ENCODE measurements at regions not wholly inside any gene's neighbourhood (a gene's known extent, or its start where the extent isn't known, plus 50 kb on each side); places are given as distances from the start of the nearest gene placed in this dataset.
"Not testable (repeated sequence)": the region's sequence is repeated elsewhere in the genome, so short reads cannot be mapped to it uniquely, and the experiment has no call there.

- H3F3A ChIP-seq (ENCODE audit: insufficient read depth, low read length, poor library complexity, severe bottlenecking); H3K79me2 ChIP-seq (replicated peaks; ENCODE audit: insufficient read depth, low read length); H3K4me2 ChIP-seq (ENCODE audit: low read length); H3K9me2 ChIP-seq (ENCODE audit: insufficient read depth, low read length); H3K9me3 ChIP-seq (ENCODE audit: low read length); H3K36me3 ChIP-seq (ENCODE audit: insufficient read depth, low read length); H3K9ac ChIP-seq (ENCODE audit: low read length); H4K20me1 ChIP-seq (ENCODE audit: insufficient read depth); H3K27me3 ChIP-seq (ENCODE audit: insufficient read depth, low read depth, low read length); H3K27ac ChIP-seq (ENCODE audit: low read length); H2AFZ ChIP-seq (ENCODE audit: low read depth, low read length); H3K4me3 ChIP-seq (ENCODE audit: low read length): not testable (repeated sequence)
Measured at GRCh38 chr1:178043940-178044339, 50.0 kb upstream of the RASAL2 start.
